ENCODE measurements at regions not wholly inside any gene's neighbourhood (a gene's known extent, or its start where the extent isn't known, plus 50 kb on each side); places are given as distances from the start of the nearest gene placed in this dataset.

GRCh38 chr15:36363335-36363734 is 216.1 kb upstream of the CDIN1 start:
- no peak for TF ChIP-seq POLR2A (IDR thresholded peaks at IDR 0.05)
- TF ChIP-seq CTCF (IDR thresholded peaks at IDR 0.05), result no peak

All from lower leg skin (tissue), 3 donors.